ENCODE measurements at regions not wholly inside any gene's neighbourhood (a gene's known extent, or its start where the extent isn't known, plus 50 kb on each side); places are given as distances from the start of the nearest gene placed in this dataset.

- no peak for TF ChIP-seq CTCF (conservative IDR thresholded peaks at IDR 0.05; ENCODE audit: low read depth, low read length)
- no peak for TF ChIP-seq EZH2 (IDR thresholded peaks at IDR 0.05; ENCODE audit: borderline replicate concordance, low read depth, low read length, poor library complexity, severe bottlenecking)
Measured at GRCh38 chr22:44632541-44633396, 69.2 kb upstream of the PRR5 start.

Measured in A673 (cell line).